ENCODE measurements at regions not wholly inside any gene's neighbourhood (a gene's known extent, or its start where the extent isn't known, plus 50 kb on each side); places are given as distances from the start of the nearest gene placed in this dataset.

DNA sequence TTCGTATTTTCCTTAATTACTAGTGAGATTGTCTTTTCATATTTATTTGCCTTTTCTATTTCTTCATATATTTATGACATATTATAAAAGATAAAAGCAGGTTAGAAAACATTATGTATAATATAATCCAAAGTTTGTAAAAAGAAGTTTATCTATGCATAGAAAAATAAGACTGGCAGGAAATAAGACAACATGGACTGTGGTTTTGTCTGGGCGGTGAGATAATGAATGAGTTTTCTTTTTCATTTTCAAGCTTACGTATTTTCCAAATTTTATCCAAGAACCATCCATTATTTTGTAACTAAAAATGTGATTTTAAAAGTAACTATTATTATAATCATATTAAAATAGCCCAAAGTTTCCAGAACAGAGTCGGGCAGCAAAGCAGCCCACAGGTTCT, 109.8 kb upstream of the MVB12B start:
- TF ChIP-seq TAF1 (IDR thresholded peaks at IDR 0.05; ENCODE audit: borderline replicate concordance, insufficient read depth, low read length) (no peak), POLR2AphosphoS5 (IDR thresholded peaks at IDR 0.05; ENCODE audit: low read depth, low read length) (no peak)
- TF ChIP-seq, protein P1, sequence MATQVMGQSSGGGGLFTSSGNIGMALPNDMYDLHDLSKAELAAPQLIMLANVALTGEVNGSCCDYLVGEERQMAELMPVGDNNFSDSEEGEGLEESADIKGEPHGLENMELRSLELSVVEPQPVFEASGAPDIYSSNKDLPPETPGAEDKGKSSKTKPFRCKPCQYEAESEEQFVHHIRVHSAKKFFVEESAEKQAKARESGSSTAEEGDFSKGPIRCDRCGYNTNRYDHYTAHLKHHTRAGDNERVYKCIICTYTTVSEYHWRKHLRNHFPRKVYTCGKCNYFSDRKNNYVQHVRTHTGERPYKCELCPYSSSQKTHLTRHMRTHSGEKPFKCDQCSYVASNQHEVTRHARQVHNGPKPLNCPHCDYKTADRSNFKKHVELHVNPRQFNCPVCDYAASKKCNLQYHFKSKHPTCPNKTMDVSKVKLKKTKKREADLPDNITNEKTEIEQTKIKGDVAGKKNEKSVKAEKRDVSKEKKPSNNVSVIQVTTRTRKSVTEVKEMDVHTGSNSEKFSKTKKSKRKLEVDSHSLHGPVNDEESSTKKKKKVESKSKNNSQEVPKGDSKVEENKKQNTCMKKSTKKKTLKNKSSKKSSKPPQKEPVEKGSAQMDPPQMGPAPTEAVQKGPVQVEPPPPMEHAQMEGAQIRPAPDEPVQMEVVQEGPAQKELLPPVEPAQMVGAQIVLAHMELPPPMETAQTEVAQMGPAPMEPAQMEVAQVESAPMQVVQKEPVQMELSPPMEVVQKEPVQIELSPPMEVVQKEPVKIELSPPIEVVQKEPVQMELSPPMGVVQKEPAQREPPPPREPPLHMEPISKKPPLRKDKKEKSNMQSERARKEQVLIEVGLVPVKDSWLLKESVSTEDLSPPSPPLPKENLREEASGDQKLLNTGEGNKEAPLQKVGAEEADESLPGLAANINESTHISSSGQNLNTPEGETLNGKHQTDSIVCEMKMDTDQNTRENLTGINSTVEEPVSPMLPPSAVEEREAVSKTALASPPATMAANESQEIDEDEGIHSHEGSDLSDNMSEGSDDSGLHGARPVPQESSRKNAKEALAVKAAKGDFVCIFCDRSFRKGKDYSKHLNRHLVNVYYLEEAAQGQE (IDR thresholded peaks at IDR 0.05; ENCODE audit: insufficient read depth in 1 of 2, low read depth in 2 of 2, low read length in 2 of 2) = no peak

Data from PFSK-1 (cell line).